ENCODE measurements at regions not wholly inside any gene's neighbourhood (a gene's known extent, or its start where the extent isn't known, plus 50 kb on each side); places are given as distances from the start of the nearest gene placed in this dataset.

DNA sequence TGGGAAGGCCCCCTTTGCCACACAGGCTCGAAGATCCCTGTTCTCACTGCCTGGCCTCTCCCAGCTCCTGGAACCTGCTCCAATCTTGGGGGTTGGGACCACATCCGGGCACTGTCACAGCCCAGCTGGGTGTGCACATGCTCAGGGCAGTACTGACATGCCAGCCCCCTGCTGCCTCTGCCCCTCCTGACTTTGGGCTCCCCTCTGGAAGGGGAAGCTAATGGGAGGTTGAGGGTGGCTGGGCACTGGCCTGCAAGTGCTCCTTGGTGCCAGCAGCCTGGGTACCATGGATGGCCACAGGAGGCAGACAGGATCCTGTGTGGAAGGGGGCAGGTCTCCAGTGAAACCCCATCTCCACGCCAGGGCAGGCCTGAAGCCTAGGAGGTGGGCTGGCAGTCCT, 126.1 kb upstream of the NOL4 start:
- H4K20me1 ChIP-seq (replicated peaks; ENCODE audit: insufficient read depth): no peaks in the 10 kb centered on the region
- no peak overlapping the region for H3K4me3 Mint-ChIP-seq
- H3K36me3 ChIP-seq (ENCODE audit: insufficient read depth): no peaks in the 10 kb centered on the region
- no peak overlapping the region for H3K27ac Mint-ChIP-seq
- H2AFZ ChIP-seq: no peak overlapping the region
- H3K9me3 Mint-ChIP-seq: peaks cover 13% of the 10 kb centered on the region; the same call in 2 of the 3 replicates
- H3K4me3 ChIP-seq: no peak overlapping the region
- H3K9me2 ChIP-seq (ENCODE audit: insufficient read depth): peaks cover 12% of the 10 kb centered on the region; the same call in 1 of the 2 replicates
- no peaks in the 10 kb centered on the region for H3K79me2 ChIP-seq (replicated peaks; ENCODE audit: insufficient read depth)
- H3K4me2 ChIP-seq: no peak overlapping the region
- ATAC-seq (no peak), DNase-seq (ENCODE audit: low spot score) (no peak)
- H3K27me3 Mint-ChIP-seq (ENCODE audit: insufficient read depth, low read depth, poor library complexity): peaks cover 2% of the 10 kb centered on the region
- peaks cover 10% of the 10 kb centered on the region for H3K36me3 Mint-ChIP-seq (ENCODE audit: low read depth)
- H3K27me3 ChIP-seq (ENCODE audit: insufficient read depth): no peaks in the 10 kb centered on the region
- H3K4me1 ChIP-seq (ENCODE audit: insufficient read depth): no peaks in the 10 kb centered on the region
- H3K4me1 Mint-ChIP-seq: no peaks in the 10 kb centered on the region
- H3K27ac ChIP-seq (ENCODE audit: low read depth): no peak overlapping the region
- H3F3A ChIP-seq (replicated peaks; ENCODE audit: low read depth): no peaks in the 10 kb centered on the region
- TF ChIP-seq ZNF331 (CRISPR knock-in tag; IDR thresholded peaks at IDR 0.05; ENCODE audit: low read depth) (no peak), NANOG (IDR thresholded peaks at IDR 0.05; ENCODE audit: borderline replicate concordance) (no peak), STAT1 (IDR thresholded peaks at IDR 0.05; ENCODE audit: unreplicated experiment) (no peak), JUNB (IDR thresholded peaks at IDR 0.05; ENCODE audit: unreplicated experiment) (no peak)

DNA sequence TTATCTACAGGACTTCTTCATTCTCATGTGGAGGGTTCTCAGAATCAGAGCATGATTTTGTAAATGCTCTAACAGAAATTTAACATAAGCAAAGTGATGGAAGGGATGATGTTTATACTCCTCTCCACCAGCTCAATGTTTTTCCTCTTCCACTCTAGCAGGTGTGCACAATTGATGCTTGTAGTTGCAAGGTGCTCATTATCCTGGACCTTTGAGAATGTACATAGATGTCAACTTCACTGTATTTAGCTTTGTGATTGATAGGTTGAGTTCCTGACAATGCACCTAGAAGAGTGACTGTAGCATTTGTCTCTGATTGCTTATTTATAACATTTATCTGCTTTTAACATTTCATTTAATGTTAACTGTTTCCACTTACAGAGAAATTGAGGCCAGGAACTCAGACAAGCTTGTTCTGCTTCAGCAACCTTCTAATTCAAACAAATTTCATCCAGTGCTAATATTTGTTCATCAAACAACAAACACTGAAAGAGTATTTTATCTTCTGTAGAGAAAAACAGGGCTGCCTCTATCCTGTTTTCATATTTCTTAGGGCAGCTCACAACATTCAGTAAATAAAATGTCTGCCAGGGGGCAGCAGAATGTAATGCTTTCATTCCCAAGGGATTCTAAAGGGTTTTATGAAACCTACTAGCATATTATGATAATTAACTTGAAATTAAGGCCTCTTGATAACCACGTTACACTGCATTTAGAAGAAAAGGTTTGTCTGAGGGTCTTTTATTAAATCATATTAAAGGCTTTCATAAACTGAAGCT, 127.9 kb upstream of the NOL4 start:
- ATAC-seq: no peak
- TF ChIP-seq CREB1 (CRISPR knock-in tag; IDR thresholded peaks at IDR 0.05; ENCODE audit: low read depth): no peak
- TF ChIP-seq, protein P1, sequence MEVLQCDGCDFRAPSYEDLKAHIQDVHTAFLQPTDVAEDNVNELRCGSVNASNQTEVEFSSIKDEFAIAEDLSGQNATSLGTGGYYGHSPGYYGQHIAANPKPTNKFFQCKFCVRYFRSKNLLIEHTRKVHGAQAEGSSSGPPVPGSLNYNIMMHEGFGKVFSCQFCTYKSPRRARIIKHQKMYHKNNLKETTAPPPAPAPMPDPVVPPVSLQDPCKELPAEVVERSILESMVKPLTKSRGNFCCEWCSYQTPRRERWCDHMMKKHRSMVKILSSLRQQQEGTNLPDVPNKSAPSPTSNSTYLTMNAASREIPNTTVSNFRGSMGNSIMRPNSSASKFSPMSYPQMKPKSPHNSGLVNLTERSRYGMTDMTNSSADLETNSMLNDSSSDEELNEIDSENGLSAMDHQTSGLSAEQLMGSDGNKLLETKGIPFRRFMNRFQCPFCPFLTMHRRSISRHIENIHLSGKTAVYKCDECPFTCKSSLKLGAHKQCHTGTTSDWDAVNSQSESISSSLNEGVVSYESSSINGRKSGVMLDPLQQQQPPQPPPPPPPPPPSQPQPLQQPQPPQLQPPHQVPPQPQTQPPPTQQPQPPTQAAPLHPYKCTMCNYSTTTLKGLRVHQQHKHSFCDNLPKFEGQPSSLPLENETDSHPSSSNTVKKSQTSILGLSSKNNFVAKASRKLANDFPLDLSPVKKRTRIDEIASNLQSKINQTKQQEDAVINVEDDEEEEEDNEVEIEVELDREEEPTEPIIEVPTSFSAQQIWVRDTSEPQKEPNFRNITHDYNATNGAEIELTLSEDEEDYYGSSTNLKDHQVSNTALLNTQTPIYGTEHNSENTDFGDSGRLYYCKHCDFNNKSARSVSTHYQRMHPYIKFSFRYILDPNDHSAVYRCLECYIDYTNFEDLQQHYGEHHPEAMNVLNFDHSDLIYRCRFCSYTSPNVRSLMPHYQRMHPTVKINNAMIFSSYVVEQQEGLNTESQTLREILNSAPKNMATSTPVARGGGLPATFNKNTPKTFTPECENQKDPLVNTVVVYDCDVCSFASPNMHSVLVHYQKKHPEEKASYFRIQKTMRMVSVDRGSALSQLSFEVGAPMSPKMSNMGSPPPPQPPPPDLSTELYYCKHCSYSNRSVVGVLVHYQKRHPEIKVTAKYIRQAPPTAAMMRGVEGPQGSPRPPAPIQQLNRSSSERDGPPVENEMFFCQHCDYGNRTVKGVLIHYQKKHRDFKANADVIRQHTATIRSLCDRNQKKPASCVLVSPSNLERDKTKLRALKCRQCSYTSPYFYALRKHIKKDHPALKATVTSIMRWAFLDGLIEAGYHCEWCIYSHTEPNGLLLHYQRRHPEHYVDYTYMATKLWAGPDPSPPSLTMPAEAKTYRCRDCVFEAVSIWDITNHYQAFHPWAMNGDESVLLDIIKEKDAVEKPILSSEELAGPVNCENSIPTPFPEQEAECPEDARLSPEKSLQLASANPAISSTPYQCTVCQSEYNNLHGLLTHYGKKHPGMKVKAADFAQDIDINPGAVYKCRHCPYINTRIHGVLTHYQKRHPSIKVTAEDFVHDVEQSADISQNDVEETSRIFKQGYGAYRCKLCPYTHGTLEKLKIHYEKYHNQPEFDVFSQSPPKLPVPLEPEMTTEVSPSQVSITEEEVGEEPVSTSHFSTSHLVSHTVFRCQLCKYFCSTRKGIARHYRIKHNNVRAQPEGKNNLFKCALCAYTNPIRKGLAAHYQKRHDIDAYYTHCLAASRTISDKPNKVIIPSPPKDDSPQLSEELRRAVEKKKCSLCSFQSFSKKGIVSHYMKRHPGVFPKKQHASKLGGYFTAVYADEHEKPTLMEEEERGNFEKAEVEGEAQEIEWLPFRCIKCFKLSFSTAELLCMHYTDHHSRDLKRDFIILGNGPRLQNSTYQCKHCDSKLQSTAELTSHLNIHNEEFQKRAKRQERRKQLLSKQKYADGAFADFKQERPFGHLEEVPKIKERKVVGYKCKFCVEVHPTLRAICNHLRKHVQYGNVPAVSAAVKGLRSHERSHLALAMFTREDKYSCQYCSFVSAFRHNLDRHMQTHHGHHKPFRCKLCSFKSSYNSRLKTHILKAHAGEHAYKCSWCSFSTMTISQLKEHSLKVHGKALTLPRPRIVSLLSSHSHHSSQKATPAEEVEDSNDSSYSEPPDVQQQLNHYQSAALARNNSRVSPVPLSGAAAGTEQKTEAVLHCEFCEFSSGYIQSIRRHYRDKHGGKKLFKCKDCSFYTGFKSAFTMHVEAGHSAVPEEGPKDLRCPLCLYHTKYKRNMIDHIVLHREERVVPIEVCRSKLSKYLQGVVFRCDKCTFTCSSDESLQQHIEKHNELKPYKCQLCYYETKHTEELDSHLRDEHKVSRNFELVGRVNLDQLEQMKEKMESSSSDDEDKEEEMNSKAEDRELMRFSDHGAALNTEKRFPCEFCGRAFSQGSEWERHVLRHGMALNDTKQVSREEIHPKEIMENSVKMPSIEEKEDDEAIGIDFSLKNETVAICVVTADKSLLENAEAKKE (CRISPR knock-in tag; IDR thresholded peaks at IDR 0.05): no peak
- TF ChIP-seq STAT1 (IDR thresholded peaks at IDR 0.05; ENCODE audit: unreplicated experiment): no peak
- TF ChIP-seq NANOG (IDR thresholded peaks at IDR 0.05; ENCODE audit: borderline replicate concordance): no peak
- no peak for TF ChIP-seq ZNF331 (CRISPR knock-in tag; IDR thresholded peaks at IDR 0.05; ENCODE audit: low read depth)
- TF ChIP-seq, protein P2, sequence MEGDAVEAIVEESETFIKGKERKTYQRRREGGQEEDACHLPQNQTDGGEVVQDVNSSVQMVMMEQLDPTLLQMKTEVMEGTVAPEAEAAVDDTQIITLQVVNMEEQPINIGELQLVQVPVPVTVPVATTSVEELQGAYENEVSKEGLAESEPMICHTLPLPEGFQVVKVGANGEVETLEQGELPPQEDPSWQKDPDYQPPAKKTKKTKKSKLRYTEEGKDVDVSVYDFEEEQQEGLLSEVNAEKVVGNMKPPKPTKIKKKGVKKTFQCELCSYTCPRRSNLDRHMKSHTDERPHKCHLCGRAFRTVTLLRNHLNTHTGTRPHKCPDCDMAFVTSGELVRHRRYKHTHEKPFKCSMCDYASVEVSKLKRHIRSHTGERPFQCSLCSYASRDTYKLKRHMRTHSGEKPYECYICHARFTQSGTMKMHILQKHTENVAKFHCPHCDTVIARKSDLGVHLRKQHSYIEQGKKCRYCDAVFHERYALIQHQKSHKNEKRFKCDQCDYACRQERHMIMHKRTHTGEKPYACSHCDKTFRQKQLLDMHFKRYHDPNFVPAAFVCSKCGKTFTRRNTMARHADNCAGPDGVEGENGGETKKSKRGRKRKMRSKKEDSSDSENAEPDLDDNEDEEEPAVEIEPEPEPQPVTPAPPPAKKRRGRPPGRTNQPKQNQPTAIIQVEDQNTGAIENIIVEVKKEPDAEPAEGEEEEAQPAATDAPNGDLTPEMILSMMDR (conservative IDR thresholded peaks at IDR 0.05; ENCODE audit: low read depth in 2 of 2): peak; percentile 56 to 61
- TF ChIP-seq EZH2phosphoT487 (IDR thresholded peaks at IDR 0.05; ENCODE audit: unreplicated experiment): no peak

More for the DNA sequence above, 127.9 kb upstream of the NOL4 start:
- Histone ChIP-seq H4K20me1 (replicated peaks; ENCODE audit: insufficient read depth) (no peaks in the 10 kb centered on the region), H3K36me3 (ENCODE audit: insufficient read depth) (no peaks in the 10 kb centered on the region), H3K4me1 (ENCODE audit: insufficient read depth) (no peaks in the 10 kb centered on the region), H3K27ac (ENCODE audit: low read depth) (no peak overlapping the region), H3K4me2 (no peak overlapping the region), H3K79me2 (replicated peaks; ENCODE audit: insufficient read depth) (no peaks in the 10 kb centered on the region), H3F3A (replicated peaks; ENCODE audit: low read depth) (no peaks in the 10 kb centered on the region), H3K9me2 (ENCODE audit: insufficient read depth) (peaks cover 10% of the 10 kb centered on the region; the same call in 1 of the 2 replicates), H2AFZ (no peak overlapping the region), H3K4me3 (no peak overlapping the region), H3K27me3 (ENCODE audit: insufficient read depth) (no peaks in the 10 kb centered on the region)
- Mint-ChIP-seq H3K36me3 (ENCODE audit: low read depth) (peaks cover 10% of the 10 kb centered on the region), H3K4me1 (no peaks in the 10 kb centered on the region), H3K9me3 (peaks cover 13% of the 10 kb centered on the region; the same call in 2 of the 3 replicates), H3K4me3 (no peak overlapping the region), H3K27ac (no peak overlapping the region), H3K27me3 (ENCODE audit: insufficient read depth, low read depth, poor library complexity) (peaks cover 2% of the 10 kb centered on the region)
- DNase-seq (ENCODE audit: low spot score): peak; percentile 45

All from GM23338 (cell line).